Hematopoietic multipotent progenitor cell (in vitro differentiated cells): ENCODE measurements at regions not wholly inside any gene's neighbourhood (a gene's known extent, or its start where the extent isn't known, plus 50 kb on each side); places are given as distances from the start of the nearest gene placed in this dataset.

Source experiments
- DNase-seq, 3 donors: peaks; one replicate each; pipeline ENCODE4 v3.0.0-alpha.2; 2011 to 2015; ENCODE audit warnings: low read depth in 2 of 3, low spot score in 2 of 3

- no peak for DNase-seq
Observed at GRCh38 chrX:4185086-4185485, 471.6 kb upstream of the PRKX start.

GRCh38 chrX:4182408-4182806, 469.0 kb upstream of the PRKX start:
- no peak for DNase-seq

GRCh38 chrX:4181782-4182407, 468.4 kb upstream of the PRKX start:
- DNase-seq = no peak

GRCh38 chrX:4179031-4179430, 465.6 kb upstream of the PRKX start:
- DNase-seq = no peak

GRCh38 chrX:4175221-4175620, 461.8 kb upstream of the PRKX start:
- no peak for DNase-seq

GRCh38 chrX:4173743-4174142, 460.3 kb upstream of the PRKX start:
- no peak for DNase-seq

- DNase-seq = no peak
Observed at GRCh38 chrX:4151798-4152197, 438.3 kb upstream of the PRKX start.

- DNase-seq = no peak
Observed at GRCh38 chrX:4150259-4150658, 436.8 kb upstream of the PRKX start.

GRCh38 chrX:4129626-4130025, 416.2 kb upstream of the PRKX start:
- DNase-seq = no peak

- DNase-seq = no peak
Observed at GRCh38 chrX:4118666-4119530, 405.4 kb upstream of the PRKX start.

GRCh38 chrX:4110964-4111363, 397.5 kb upstream of the PRKX start:
- no peak for DNase-seq

GRCh38 chrX:4094926-4095325, 381.5 kb upstream of the PRKX start:
- DNase-seq = no peak

- no peak for DNase-seq
Observed at GRCh38 chrX:4091046-4091760, 377.8 kb upstream of the PRKX start.

- DNase-seq = no peak
Observed at GRCh38 chrX:4059893-4060292, 346.4 kb upstream of the PRKX start.

GRCh38 chrX:4043951-4044350, 330.5 kb upstream of the PRKX start:
- DNase-seq = no peak

GRCh38 chrX:4035874-4036273, 322.4 kb upstream of the PRKX start:
- DNase-seq = no peak

GRCh38 chrX:4028151-4028550, 314.7 kb upstream of the PRKX start:
- DNase-seq = no peak

- DNase-seq = no peak
Observed at GRCh38 chrX:4005281-4005680, 291.8 kb upstream of the PRKX start.

- no peak for DNase-seq
Observed at GRCh38 chrX:4004822-4005221, 291.4 kb upstream of the PRKX start.

GRCh38 chrX:3994315-3994714, 280.9 kb upstream of the PRKX start:
- DNase-seq = no peak

- DNase-seq = no peak
Observed at GRCh38 chrX:3990569-3990968, 277.1 kb upstream of the PRKX start.
